H4 (cell line): ENCODE measurements at regions not wholly inside any gene's neighbourhood (a gene's known extent, or its start where the extent isn't known, plus 50 kb on each side); places are given as distances from the start of the nearest gene placed in this dataset.

ENCODE experiments used
- DNase-seq: peaks from one replicate; pipeline ENCODE4 v3.0.0-alpha.2; 2015; ENCODE audit warnings: low spot score

DNA sequence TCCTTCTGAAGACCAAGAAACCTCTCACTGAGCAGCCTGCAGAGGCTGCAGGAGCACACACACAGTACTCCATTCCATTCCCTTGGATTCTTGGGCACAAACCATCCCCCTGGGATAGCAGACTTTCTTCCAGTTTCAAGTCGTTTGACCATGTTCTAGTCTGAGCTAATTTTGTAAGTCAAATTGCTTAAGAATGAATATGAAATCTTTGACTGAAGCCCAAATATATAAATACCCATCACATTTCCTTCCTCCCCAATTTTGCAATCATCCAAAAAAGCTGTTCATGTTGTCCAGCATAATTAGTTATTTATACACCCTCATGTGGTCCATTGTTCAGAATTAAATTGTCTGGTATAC, 231.2 kb upstream of the TPRG1 start:
- DNase-seq: no peak

GRCh38 chr3:188941103-188941502, 230.7 kb upstream of the TPRG1 start:
- DNase-seq: no peak

GRCh38 chr3:188942191-188942590, 229.6 kb upstream of the TPRG1 start:
- no peak for DNase-seq

DNA sequence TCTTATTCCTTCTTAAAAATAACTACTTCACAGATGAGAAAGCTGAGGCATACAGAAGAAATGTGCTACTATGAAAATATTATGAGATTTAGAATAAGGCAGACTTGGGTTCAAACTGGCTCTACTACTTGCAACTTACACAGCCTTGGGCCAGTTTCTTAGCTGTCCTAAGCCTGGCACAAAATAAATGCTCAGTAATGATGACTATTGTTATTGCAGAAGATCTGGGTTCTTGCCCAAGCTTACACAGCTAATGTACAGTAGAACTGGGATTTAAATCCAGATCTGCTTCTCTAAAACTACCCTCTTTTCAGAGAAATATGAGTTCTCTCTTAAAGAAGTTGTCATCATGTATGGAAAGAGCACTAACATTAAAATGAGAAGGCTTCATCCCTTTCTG, 228.2 kb upstream of the TPRG1 start:
- DNase-seq: no peak

GRCh38 chr3:188944108-188944507, 227.7 kb upstream of the TPRG1 start:
- DNase-seq: no peak

- DNase-seq: no peak
Observed at GRCh38 chr3:188946351-188947240, 225.2 kb upstream of the TPRG1 start.

DNA sequence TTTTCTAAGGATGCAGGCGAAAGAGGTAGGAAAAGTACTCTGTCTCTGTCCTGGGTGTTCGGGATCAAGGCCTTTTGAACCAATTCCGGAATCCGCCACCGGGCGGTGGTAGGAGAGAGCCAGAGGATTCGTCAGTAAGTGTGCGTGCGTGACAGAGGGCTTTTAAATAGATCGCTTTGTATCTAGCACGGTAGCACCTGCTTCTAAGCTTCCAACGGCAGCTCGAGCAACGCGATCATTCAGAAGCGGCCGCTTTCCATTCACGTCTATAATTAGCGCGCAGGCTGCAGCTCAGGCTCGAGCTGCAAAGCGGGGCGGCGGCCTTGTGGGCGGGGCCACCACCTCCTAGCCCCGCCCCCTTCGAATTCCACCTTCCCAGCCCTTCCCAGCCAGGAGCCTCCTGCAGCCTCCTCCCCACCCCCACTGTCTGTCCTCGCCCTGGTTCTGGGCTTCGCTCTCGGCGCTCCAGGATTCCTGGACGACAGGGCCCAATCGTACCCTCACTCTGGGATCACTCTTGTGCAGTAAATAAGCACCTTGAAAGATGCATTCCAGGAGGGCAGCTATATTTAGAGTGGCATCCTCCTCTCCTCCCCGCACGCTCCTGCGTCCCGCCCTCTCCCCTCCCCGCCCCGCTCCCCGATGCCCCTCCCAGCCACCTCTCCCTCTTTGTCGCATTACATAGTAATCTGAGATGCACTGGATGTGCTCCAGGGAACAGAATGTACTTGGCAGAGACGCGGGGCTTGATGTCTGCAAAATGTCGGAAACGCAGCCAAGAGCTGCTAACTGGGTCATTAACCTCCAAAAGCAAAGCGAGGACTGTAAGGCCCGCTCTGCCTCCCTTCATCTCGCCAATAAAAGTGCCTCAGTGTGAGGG, 224.1 kb upstream of the TPRG1 start:
- peak; percentile 96 for DNase-seq

DNA sequence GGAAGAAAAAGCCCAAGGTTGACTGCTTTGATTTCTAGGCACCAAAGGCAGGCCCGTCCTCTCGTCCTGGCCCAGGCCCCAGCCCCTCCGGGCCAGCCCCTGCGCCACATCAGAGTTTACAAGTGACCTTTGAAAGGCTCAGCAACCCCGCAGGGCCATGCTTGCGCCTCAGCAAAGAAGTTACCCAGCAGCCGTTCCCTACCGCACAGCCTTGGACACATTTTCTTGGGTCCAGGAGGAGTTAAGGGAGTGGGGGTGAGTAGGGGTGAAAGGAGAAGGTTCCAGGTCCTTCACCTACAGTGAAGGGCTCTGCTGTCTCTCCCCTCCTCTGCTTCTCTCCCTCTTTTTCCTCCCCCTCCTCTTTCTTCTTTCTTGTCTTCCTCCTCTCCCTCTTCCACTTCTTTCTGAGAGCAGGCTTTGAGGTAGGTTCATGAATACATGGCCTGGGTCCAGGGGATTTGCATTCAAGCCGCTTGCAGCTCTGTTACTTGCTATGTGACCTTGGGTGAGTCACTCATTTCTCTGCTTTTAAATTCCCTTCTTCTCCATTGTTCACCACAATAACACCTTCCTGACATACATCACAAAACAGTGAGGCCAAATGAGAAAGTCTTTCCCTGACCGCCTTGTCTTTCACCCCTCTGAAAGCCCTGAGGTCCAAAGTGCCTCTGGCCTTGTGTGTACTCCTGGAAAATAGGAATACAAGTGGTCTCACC, 223.3 kb upstream of the TPRG1 start:
- peak; percentile 81 for DNase-seq

GRCh38 chr3:188948997-188949389, 222.8 kb upstream of the TPRG1 start:
- DNase-seq: no peak

- DNase-seq: no peak
Observed at GRCh38 chr3:188949456-188949855, 222.3 kb upstream of the TPRG1 start.

- no peak for DNase-seq
Observed at GRCh38 chr3:188949996-188950395, 221.8 kb upstream of the TPRG1 start.

DNA sequence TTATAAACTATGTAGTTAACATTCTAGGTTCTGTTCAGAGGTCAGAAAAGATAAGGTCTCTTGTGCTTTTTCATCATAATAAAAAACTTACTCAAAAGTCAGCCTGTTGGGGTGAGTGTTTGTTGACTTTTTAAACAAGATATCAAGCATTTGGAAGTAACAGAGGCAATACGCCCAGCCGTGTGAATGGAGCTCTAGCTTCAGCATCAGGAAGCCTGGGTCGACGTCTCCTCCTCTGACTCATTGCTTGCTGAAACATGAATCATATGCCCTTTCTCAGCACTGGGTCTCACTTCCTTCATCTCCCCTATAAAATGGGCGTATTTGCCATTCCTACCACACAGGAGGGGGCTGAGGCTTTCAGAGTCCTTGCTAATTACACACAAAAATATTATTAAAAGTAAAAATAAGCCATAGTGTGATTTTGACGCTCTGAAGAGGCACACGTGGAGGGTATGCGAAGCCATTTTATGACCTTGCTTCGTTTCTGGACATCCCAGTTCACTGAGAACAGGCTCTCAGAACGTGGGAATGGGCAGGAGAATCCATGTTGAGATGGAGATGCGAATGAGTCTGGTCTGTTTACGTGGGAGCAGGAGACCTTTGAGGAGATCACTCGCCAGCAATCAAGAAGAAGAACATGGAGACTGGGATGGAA, 220.8 kb upstream of the TPRG1 start:
- DNase-seq: peak; percentile 90

DNA sequence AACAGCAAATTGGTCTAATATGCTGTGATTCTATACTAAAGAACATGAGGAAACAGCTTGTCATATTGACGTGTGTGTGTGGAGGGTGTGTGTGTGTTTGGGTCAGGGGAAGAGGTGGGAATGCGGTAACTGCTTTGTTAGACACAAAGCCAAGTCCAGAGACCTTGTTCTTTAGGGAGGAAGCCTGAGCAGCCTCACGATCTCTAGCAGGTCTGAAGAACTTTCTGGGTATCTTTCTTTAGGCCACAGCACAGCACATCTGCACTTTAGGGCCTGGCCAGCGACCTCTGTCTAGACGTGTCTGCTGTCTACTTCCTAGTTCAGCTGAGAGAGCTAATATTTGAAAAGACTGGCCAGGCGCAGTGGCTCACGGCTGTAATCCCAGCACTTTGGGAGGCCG, 220.0 kb upstream of the TPRG1 start:
- DNase-seq: no peak

DNA sequence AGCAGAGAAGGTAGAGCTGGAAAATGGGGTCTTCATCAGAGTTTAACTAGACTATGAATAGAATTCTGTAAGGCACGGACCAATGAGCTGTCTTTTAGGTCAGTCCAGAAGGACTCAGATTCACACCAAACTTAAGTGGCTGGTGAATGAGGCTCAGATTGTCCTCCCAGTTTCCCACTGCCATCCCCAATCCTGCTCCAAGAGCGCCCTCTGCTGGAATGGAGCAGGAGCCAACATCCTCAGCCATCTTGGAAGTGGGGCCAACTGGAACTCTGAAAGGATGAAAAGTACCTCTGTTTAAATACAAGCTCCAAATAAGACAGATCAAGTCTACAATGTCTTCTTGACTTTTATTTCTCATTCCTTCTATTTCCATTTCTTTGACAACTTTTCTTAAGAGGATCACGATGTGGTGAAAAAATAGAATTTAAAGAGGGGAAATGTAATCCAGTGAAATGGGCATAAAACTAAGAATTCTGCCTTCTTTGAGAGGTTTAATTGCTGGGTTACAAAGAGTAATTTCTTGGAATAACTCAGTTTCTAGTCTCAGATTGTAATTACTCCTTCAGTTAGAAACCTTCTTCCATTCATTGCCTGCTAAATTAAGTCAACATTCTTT, 217.1 kb upstream of the TPRG1 start:
- DNase-seq: peak; percentile 89

GRCh38 chr3:188955919-188956318, 215.9 kb upstream of the TPRG1 start:
- DNase-seq: no peak

GRCh38 chr3:188956839-188957489, 214.8 kb upstream of the TPRG1 start:
- DNase-seq: peak; percentile 65

DNA sequence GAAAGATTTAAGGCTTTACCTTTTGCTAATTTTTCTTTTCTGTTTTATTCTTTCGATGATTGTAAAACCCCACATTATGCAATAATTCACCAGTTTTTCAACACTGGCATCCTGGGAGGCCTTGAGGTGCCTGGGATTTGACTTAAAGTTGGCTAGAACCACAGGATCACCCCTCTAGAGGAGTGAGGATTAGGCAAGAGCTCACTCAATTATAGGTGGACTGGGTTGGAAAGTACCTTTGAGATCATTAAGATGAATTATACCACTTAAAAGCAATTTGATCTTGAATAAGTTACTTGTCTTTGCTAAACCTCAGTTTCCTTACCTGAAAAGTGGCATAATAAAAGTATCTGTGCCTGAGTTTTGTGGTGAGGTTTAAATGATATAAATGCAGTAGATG, 212.8 kb upstream of the TPRG1 start:
- no peak for DNase-seq

- no peak for DNase-seq
Observed at GRCh38 chr3:188962253-188963247, 209.2 kb upstream of the TPRG1 start.

DNA sequence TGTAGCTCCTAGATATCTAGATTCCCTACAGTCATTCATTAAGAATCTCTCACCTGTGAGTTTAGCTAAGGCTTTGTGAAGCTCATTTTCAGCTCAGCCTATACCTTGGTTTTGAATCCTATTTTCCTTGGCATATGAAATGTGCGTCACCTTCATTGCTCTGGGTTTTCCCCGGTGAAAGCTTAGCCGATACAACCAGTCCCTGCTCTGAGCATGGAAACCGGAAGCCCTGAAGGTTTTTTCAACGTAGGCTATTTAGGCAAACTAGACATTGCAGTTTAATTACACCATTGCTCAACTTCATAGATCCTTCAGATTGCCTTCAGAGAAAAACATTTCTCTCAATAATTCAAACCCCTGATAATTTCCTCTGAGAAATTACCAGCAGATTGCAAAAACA, 206.8 kb upstream of the TPRG1 start:
- DNase-seq: no peak

DNA sequence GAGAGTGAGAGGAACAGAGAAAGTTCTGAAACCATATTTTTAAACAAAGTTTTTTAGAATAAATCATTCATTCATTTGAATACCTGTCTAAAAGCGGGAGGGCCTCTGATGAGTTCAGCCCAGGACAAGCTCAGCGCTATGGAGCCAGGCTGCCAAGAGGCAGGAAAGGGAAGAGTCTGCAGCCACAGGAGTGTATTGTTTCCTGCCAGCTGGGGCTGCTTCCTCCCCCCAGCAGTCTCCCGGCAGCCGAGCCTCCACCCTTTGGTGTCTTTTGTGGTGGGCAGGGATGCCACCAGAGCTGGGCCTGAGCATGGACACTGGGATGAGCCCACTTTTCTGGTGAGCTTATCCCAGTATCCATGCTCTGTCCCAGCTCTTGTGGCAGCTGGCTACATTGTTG, 199.5 kb upstream of the TPRG1 start:
- no peak for DNase-seq
